Vagina (tissue), 2 donors: ENCODE measurements at regions not wholly inside any gene's neighbourhood (a gene's known extent, or its start where the extent isn't known, plus 50 kb on each side); places are given as distances from the start of the nearest gene placed in this dataset.

ENCODE experiments used
- DNase-seq, 2 donors: peaks; one replicate each; pipeline ENCODE4 v3.0.0-alpha.2; 2017; ENCODE audit errors: extremely low spot score in 2 of 2
- H3K27ac ChIP-seq: fragments of 200-600 bp; sonication (generic); one replicate; pipeline ENCODE4 v1.5.1; 2019
- H3K27me3 ChIP-seq: fragments of 200-600 bp; sonication (generic); one replicate; pipeline ENCODE4 v1.5.1; 2019
- H3K36me3 ChIP-seq, 2 donors: fragments of 200-600 bp; sonication (generic); one replicate each; pipeline ENCODE4 v1.5.1; 2017 to 2019
- H3K4me1 ChIP-seq: fragments of 200-600 bp; sonication (generic); one replicate; pipeline ENCODE4 v1.5.1; 2019
- H3K4me3 ChIP-seq, 2 donors: fragments of 200-600 bp; sonication (generic); 1 replicate in 1 of 2; 2 replicates in 1 of 2; pipeline ENCODE4 v1.5.1; 2016 to 2019
- H3K9me3 ChIP-seq: fragments of 200-600 bp; sonication (generic); one replicate; pipeline ENCODE4 v1.5.1; 2019
- CTCF ChIP-seq, 3 experiments: fragments of 450-650 bp in 2 of 3; fragments of 200-600 bp in 1 of 3; sonication (generic) in 1 of 3; IDR thresholded peaks; one replicate each; pipeline ENCODE4 v1.5.1; 2017 to 2019; ENCODE audit warnings: antibody characterized with exemption in 3 of 3, mild to moderate bottlenecking in 2 of 3, moderate library complexity in 2 of 3
- POLR2A ChIP-seq, 2 donors: fragments of 450-650 bp; IDR thresholded peaks; one replicate each; pipeline ENCODE4 v1.6.1; 2017; ENCODE audit warnings: antibody characterized with exemption in 2 of 2, mild to moderate bottlenecking in 2 of 2, moderate library complexity in 2 of 2
- POLR2AphosphoS5 ChIP-seq, 2 donors: sonication (generic); formaldehyde crosslinking; IDR thresholded peaks; one replicate each; pipeline ENCODE4 v1.9.0; 2017; ENCODE audit warnings: antibody characterized with exemption in 2 of 2, mild to moderate bottlenecking in 2 of 2, low read depth in 1 of 2; ENCODE audit not compliant: insufficient read depth in 1 of 2
- intact Hi-C: fragments of 100-400 bp; cut with DNase I; formaldehyde crosslinking; loops from one replicate; pipeline ENCODE4 v1.15.1; 2023

- Histone ChIP-seq H3K27ac (peak overlapping the region; percentile 48), H3K27me3 (no peaks in the 10 kb centered on the region), H3K9me3 (no peaks in the 10 kb centered on the region), H3K4me1 (peaks cover 66% of the 10 kb centered on the region), H3K4me3 (no peak overlapping the region), H3K36me3 (no peaks in the 10 kb centered on the region)
- intact Hi-C loops = loop anchor here (10.0 kb wide), 1 partner anchor 63 kb away; the partner anchor contains the start of gene CD93
- TF ChIP-seq POLR2AphosphoS5 (IDR thresholded peaks at IDR 0.05; ENCODE audit: insufficient read depth in 1 of 2, low read depth in 1 of 2) = no peak
- no peak for TF ChIP-seq CTCF (IDR thresholded peaks at IDR 0.05)
- TF ChIP-seq POLR2A (IDR thresholded peaks at IDR 0.05) = no peak
- no peak for DNase-seq
Observed at GRCh38 chr20:23147647-23147963, 61.5 kb upstream of the CD93 start.

GRCh38 chr20:23146857-23147637 lies 60.9 kb upstream of the CD93 start:
- no peaks in the 10 kb centered on the region for H3K27me3 ChIP-seq
- peaks cover 69% of the 10 kb centered on the region for H3K4me1 ChIP-seq
- no peak for DNase-seq
- no peak overlapping the region for H3K4me3 ChIP-seq
- no peaks in the 10 kb centered on the region for H3K9me3 ChIP-seq
- TF ChIP-seq POLR2AphosphoS5 (IDR thresholded peaks at IDR 0.05; ENCODE audit: insufficient read depth in 1 of 2, low read depth in 1 of 2) = no peak
- TF ChIP-seq POLR2A (IDR thresholded peaks at IDR 0.05) = no peak
- no peak for TF ChIP-seq CTCF (IDR thresholded peaks at IDR 0.05)
- intact Hi-C loops = loop anchor here (10.0 kb wide), 1 partner anchor 62 kb away; the partner anchor contains the start of gene CD93
- peak overlapping the region; percentile 48 for H3K27ac ChIP-seq
- H3K36me3 ChIP-seq = no peaks in the 10 kb centered on the region

- DNase-seq = no peak
- no peaks in the 10 kb centered on the region for H3K36me3 ChIP-seq
- peaks cover 71% of the 10 kb centered on the region for H3K4me1 ChIP-seq
- TF ChIP-seq POLR2AphosphoS5 (IDR thresholded peaks at IDR 0.05; ENCODE audit: insufficient read depth in 1 of 2, low read depth in 1 of 2) = no peak
- no peak for TF ChIP-seq POLR2A (IDR thresholded peaks at IDR 0.05)
- TF ChIP-seq CTCF (IDR thresholded peaks at IDR 0.05) = no peak
- no peak overlapping the region for H3K27ac ChIP-seq
- H3K4me3 ChIP-seq = no peak overlapping the region
- intact Hi-C loops = loop anchor here (10.0 kb wide), 1 partner anchor 61 kb away; the partner anchor contains the start of gene CD93
- no peaks in the 10 kb centered on the region for H3K9me3 ChIP-seq
- H3K27me3 ChIP-seq = no peaks in the 10 kb centered on the region
Observed at GRCh38 chr20:23146181-23146580, 60.1 kb upstream of the CD93 start.

GRCh38 chr20:23145281-23145700 lies 59.2 kb upstream of the CD93 start:
- Histone ChIP-seq H3K27ac (no peak overlapping the region), H3K4me1 (peaks cover 63% of the 10 kb centered on the region), H3K27me3 (no peaks in the 10 kb centered on the region), H3K9me3 (no peaks in the 10 kb centered on the region), H3K36me3 (no peaks in the 10 kb centered on the region), H3K4me3 (no peak overlapping the region)
- no peak for DNase-seq
- TF ChIP-seq POLR2A (IDR thresholded peaks at IDR 0.05) = no peak
- TF ChIP-seq POLR2AphosphoS5 (IDR thresholded peaks at IDR 0.05; ENCODE audit: insufficient read depth in 1 of 2, low read depth in 1 of 2) = peak; percentile 61
- no peak for TF ChIP-seq CTCF (IDR thresholded peaks at IDR 0.05)
- intact Hi-C loops = loop anchor here (10.0 kb wide), 1 partner anchor 60 kb away; the partner anchor contains the start of gene CD93

- no peak for DNase-seq
- no peak overlapping the region for H3K27ac ChIP-seq
- peaks cover 63% of the 10 kb centered on the region for H3K4me1 ChIP-seq
- TF ChIP-seq POLR2A (IDR thresholded peaks at IDR 0.05) = no peak
- no peak for TF ChIP-seq CTCF (IDR thresholded peaks at IDR 0.05)
- no peak for TF ChIP-seq POLR2AphosphoS5 (IDR thresholded peaks at IDR 0.05; ENCODE audit: insufficient read depth in 1 of 2, low read depth in 1 of 2)
- intact Hi-C loops = loop anchor here (10.0 kb wide), 1 partner anchor 60 kb away; the partner anchor contains the start of gene CD93
- no peak overlapping the region for H3K4me3 ChIP-seq
- no peaks in the 10 kb centered on the region for H3K36me3 ChIP-seq
- H3K27me3 ChIP-seq = no peaks in the 10 kb centered on the region
- no peaks in the 10 kb centered on the region for H3K9me3 ChIP-seq
Observed at GRCh38 chr20:23144856-23145255, 58.7 kb upstream of the CD93 start.
